CD14-positive monocyte (primary cell): ENCODE measurements at regions not wholly inside any gene's neighbourhood (a gene's known extent, or its start where the extent isn't known, plus 50 kb on each side); places are given as distances from the start of the nearest gene placed in this dataset.

Source experiments
- DNase-seq, 3 donors: peaks; one replicate each; pipeline ENCODE4 v3.0.0-alpha.2; 2011 to 2022
- H2AFZ ChIP-seq: 2 replicates; pipeline ENCODE4 v1.6.0; 2012; ENCODE audit warnings: mild to moderate bottlenecking, low read depth, low read length, inconsistent platforms; ENCODE audit not compliant: insufficient read depth, poor library complexity, severe bottlenecking
- H3K27ac ChIP-seq, 2 donors: 1 replicate in 1 of 2; 2 replicates in 1 of 2; pipeline ENCODE4 v1.5.1; 2012 to 2013; ENCODE audit warnings: low read length in 2 of 2, control low read depth in 1 of 2, inconsistent platforms in 1 of 2, low read depth in 1 of 2, mild to moderate bottlenecking in 1 of 2
- H3K27me3 ChIP-seq, 2 donors: one replicate each; pipeline versions ENCODE4 v1.6.0 to v1.6.1; 2011 to 2013; ENCODE audit warnings: low read length in 2 of 2; ENCODE audit not compliant: control insufficient read depth in 2 of 2, insufficient read depth in 2 of 2
- H3K36me3 ChIP-seq, 2 donors: replicated peaks in 1 of 2; 1 replicate in 1 of 2; 2 replicates in 1 of 2; pipeline versions ENCODE4 v1.5.1 to v1.6.1; 2012 to 2013; ENCODE audit warnings: low read length in 2 of 2, control low read depth in 1 of 2, inconsistent platforms in 1 of 2, mild to moderate bottlenecking in 1 of 2; ENCODE audit not compliant: insufficient read depth in 2 of 2, control insufficient read depth in 1 of 2
- H3K4me1 ChIP-seq, 2 donors: 1 replicate in 1 of 2; 2 replicates in 1 of 2; pipeline versions ENCODE4 v1.5.1 to v1.6.1; 2012 to 2013; ENCODE audit warnings: low read length in 2 of 2, control low read depth in 1 of 2, inconsistent platforms in 1 of 2, mild to moderate bottlenecking in 1 of 2, moderate library complexity in 1 of 2; ENCODE audit not compliant: insufficient read depth in 2 of 2, control insufficient read depth in 1 of 2
- H3K4me2 ChIP-seq: replicated peaks from 2 replicates; pipeline ENCODE3; 2012; ENCODE audit warnings: low read length, moderate library complexity, mild to moderate bottlenecking; ENCODE audit not compliant: poor library complexity, severe bottlenecking; ENCODE audit errors: extremely low read depth
- H3K4me3 ChIP-seq, 3 experiments: fragments of 200-600 bp in 1 of 3; sonication (generic) in 1 of 3; replicated peaks in 1 of 3; 1 replicate in 2 of 3; 2 replicates in 1 of 3; pipeline ENCODE4 v1.5.1; 2011 to 2013; ENCODE audit warnings: low read length in 3 of 3, mild to moderate bottlenecking in 3 of 3, control low read depth in 2 of 3, low read depth in 2 of 3, inconsistent platforms in 1 of 3, moderate library complexity in 1 of 3
- H3K79me2 ChIP-seq: 2 replicates; pipeline ENCODE4 v1.6.0; 2012; ENCODE audit warnings: mild to moderate bottlenecking, control low read depth, inconsistent platforms, low read length, moderate library complexity; ENCODE audit not compliant: insufficient read depth
- H3K9ac ChIP-seq: 2 replicates; pipeline ENCODE4 v1.6.0; 2017; ENCODE audit warnings: low read length, mild to moderate bottlenecking; ENCODE audit not compliant: insufficient read depth, poor library complexity, severe bottlenecking
- H3K9me3 ChIP-seq, 2 donors: replicated peaks in 1 of 2; 1 replicate in 1 of 2; 2 replicates in 1 of 2; pipeline versions ENCODE4 v1.5.1 to v1.6.1; 2012 to 2013; ENCODE audit warnings: low read length in 2 of 2, control low read depth in 1 of 2; ENCODE audit not compliant: control insufficient read depth in 1 of 2, insufficient read depth in 1 of 2
- H4K20me1 ChIP-seq: 2 replicates; pipeline ENCODE4 v1.6.0; 2012; ENCODE audit warnings: mild to moderate bottlenecking, low read length, control low read depth, moderate library complexity; ENCODE audit not compliant: insufficient read depth
- H3K27ac Mint-ChIP-seq, 7 donors: one replicate each; pipeline ENCODE4 v1.8.0; 2020; ENCODE audit warnings: mild to moderate bottlenecking in 7 of 7, mixed read lengths in 7 of 7, moderate library complexity in 6 of 7, inconsistent platforms in 2 of 7
- H3K27me3 Mint-ChIP-seq, 3 donors: one replicate each; pipeline ENCODE4 v1.8.0; 2021 to 2022; ENCODE audit warnings: low read depth in 3 of 3, mild to moderate bottlenecking in 3 of 3, mixed read lengths in 3 of 3, moderate library complexity in 3 of 3, inconsistent platforms in 1 of 3
- H3K36me3 Mint-ChIP-seq, 2 donors: one replicate each; pipeline ENCODE4 v1.8.0; 2020; ENCODE audit warnings: mixed read lengths in 2 of 2, inconsistent platforms in 1 of 2, mild to moderate bottlenecking in 1 of 2
- H3K4me1 Mint-ChIP-seq: one replicate; pipeline ENCODE4 v1.8.0; 2020; ENCODE audit warnings: mild to moderate bottlenecking, mixed read lengths
- H3K4me3 Mint-ChIP-seq, 2 donors: one replicate each; pipeline ENCODE4 v1.8.0; 2020; ENCODE audit warnings: mild to moderate bottlenecking in 2 of 2, mixed read lengths in 2 of 2, moderate library complexity in 1 of 2
- H3K9me3 Mint-ChIP-seq, 7 donors: one replicate each; pipeline ENCODE4 v1.8.0; 2020 to 2022; ENCODE audit warnings: mixed read lengths in 7 of 7, mild to moderate bottlenecking in 6 of 7, moderate library complexity in 6 of 7, inconsistent platforms in 2 of 7
- CTCF ChIP-seq: fragments of 200-600 bp; IDR thresholded peaks from one replicate; pipeline ENCODE4 v1.8.0; 2022; ENCODE audit warnings: antibody characterized with exemption, mild to moderate bottlenecking
- WGBS: methylation state at CpG from one replicate; pipeline ENCODE4 v1.1.5; 2013; ENCODE audit warnings: missing lambda C conversion rate; ENCODE audit not compliant: insufficient coverage; 5-methylcytosine and 5-hydroxymethylcytosine counted together
- intact Hi-C, 2 donors: fragments of 100-400 bp; cut with micrococcal nuclease; formaldehyde crosslinking; loops; one replicate each; pipeline versions ENCODE4 v1.15.0 to v1.15.1; 2023

GRCh38 chr14:86257973-86258372, 728.0 kb downstream of the FLRT2 start:
- Histone ChIP-seq H3K9ac (no peak overlapping the region), H3K4me1 (no peaks in the 10 kb centered on the region), H4K20me1 (no peaks in the 10 kb centered on the region), H3K4me2 (no peak overlapping the region), H3K27me3 (no peaks in the 10 kb centered on the region), H2AFZ (no peak overlapping the region), H3K27ac (no peak overlapping the region), H3K4me3 (no peak overlapping the region), H3K79me2 (no peaks in the 10 kb centered on the region), H3K36me3 (no peaks in the 10 kb centered on the region), H3K9me3 (no peaks in the 10 kb centered on the region)
- DNase-seq = no peak
- peaks cover 2 to 10% (median 6%) of the 10 kb centered on the region in 7 donors for H3K9me3 Mint-ChIP-seq
- no peak for TF ChIP-seq CTCF
- H3K27ac Mint-ChIP-seq = no peak overlapping the region
- H3K27me3 Mint-ChIP-seq = peaks cover 0 to 1% (median 0%) of the 10 kb centered on the region in 3 donors
- WGBS = no CpG with 5 or more reads among the region's 2 CpGs
- intact Hi-C loops = no loop called here
- no peak overlapping the region for H3K4me3 Mint-ChIP-seq
- H3K36me3 Mint-ChIP-seq = no peaks in the 10 kb centered on the region
- no peaks in the 10 kb centered on the region for H3K4me1 Mint-ChIP-seq

- no peak overlapping the region for H3K4me3 ChIP-seq
- peak; percentile 19 to 60 (median 50) for DNase-seq
- Mint-ChIP-seq H3K4me3 (no peak overlapping the region), H3K36me3 (no peaks in the 10 kb centered on the region), H3K4me1 (peaks cover 6% of the 10 kb centered on the region), H3K9me3 (peaks cover 0 to 1% (median 0%) of the 10 kb centered on the region in 7 donors), H3K27me3 (no peaks in the 10 kb centered on the region), H3K27ac (no peak overlapping the region)
- no peak for TF ChIP-seq CTCF
- no peaks in the 10 kb centered on the region for H3K79me2 ChIP-seq
- H4K20me1 ChIP-seq = no peaks in the 10 kb centered on the region
- H3K27me3 ChIP-seq = no peaks in the 10 kb centered on the region
- no peak overlapping the region for H3K27ac ChIP-seq
- H3K4me1 ChIP-seq = no peaks in the 10 kb centered on the region
- no peak overlapping the region for H2AFZ ChIP-seq
- no peaks in the 10 kb centered on the region for H3K9me3 ChIP-seq
- H3K4me2 ChIP-seq = no peak overlapping the region
- intact Hi-C loops = no loop called here
- no peaks in the 10 kb centered on the region for H3K36me3 ChIP-seq
- no peak overlapping the region for H3K9ac ChIP-seq
These were observed 713.2 kb downstream of the FLRT2 start for GRCh38 chr14:86243158-86243557.
